Stomach (tissue), 8 donors: ENCODE measurements at regions not wholly inside any gene's neighbourhood (a gene's known extent, or its start where the extent isn't known, plus 50 kb on each side); places are given as distances from the start of the nearest gene placed in this dataset.

Experiments used
- DNase-seq, 2 donors: peaks; one replicate each; pipeline versions ENCODE4 v3.0.0 to v3.0.0-alpha.2; 2013 to 2019
- H3K27ac ChIP-seq, 5 donors: fragments of 200-600 bp in 4 of 5; sonication (generic) in 4 of 5; one replicate each; pipeline ENCODE4 v1.5.1; 2013 to 2019; ENCODE audit warnings: mild to moderate bottlenecking in 1 of 5, moderate library complexity in 1 of 5
- H3K27me3 ChIP-seq, 3 donors: fragments of 200-600 bp; sonication (generic); one replicate each; pipeline ENCODE4 v1.5.1; 2017 to 2019; ENCODE audit warnings: mixed run types in 1 of 3
- H3K36me3 ChIP-seq, 4 donors: fragments of 200-600 bp; sonication (generic); 1 replicate in 3 of 4; 2 replicates in 1 of 4; pipeline ENCODE4 v1.5.1; 2016 to 2019
- H3K4me1 ChIP-seq, 4 donors: fragments of 200-600 bp; sonication (generic); one replicate each; pipeline ENCODE4 v1.5.1; 2016 to 2019
- H3K4me3 ChIP-seq, 4 donors: fragments of 200-600 bp; sonication (generic) in 3 of 4; one replicate each; pipeline ENCODE4 v1.5.1; 2016 to 2019; ENCODE audit warnings: mild to moderate bottlenecking in 1 of 4
- H3K9me3 ChIP-seq, 4 donors: fragments of 200-600 bp; sonication (generic); one replicate each; pipeline ENCODE4 v1.5.1; 2016 to 2019
- EP300 ChIP-seq: sonication (generic); formaldehyde crosslinking; IDR thresholded peaks from one replicate; pipeline ENCODE4 v1.6.1; 2017; ENCODE audit warnings: antibody characterized with exemption
- POLR2A ChIP-seq, 4 donors: fragments of 450-650 bp; IDR thresholded peaks; one replicate each; pipeline ENCODE4 v1.6.1; 2016; ENCODE audit warnings: antibody characterized with exemption in 4 of 4, control low read depth in 2 of 4, mild to moderate bottlenecking in 1 of 4, moderate library complexity in 1 of 4
- POLR2AphosphoS5 ChIP-seq, 3 donors: sonication (generic); formaldehyde crosslinking; IDR thresholded peaks; one replicate each; pipeline ENCODE4 v1.6.1; 2016; ENCODE audit warnings: antibody characterized with exemption in 3 of 3
- WGBS, 5 donors: extraction: QIAGEN DNeasy Blood & Tissue Kit in 3 of 5; methylation state at CpG; one replicate each; pipeline versions ENCODE4 v1.1.5 to v1.1.7; 2013 to 2018; 5-methylcytosine and 5-hydroxymethylcytosine counted together
- intact Hi-C: fragments of 100-400 bp; cut with DNase I; formaldehyde crosslinking; loops from one replicate; pipeline ENCODE4 v1.15.1; 2023; ENCODE audit warnings: low total_unique reads
- TF ChIP-seq, protein P1 (sequence below), 7 experiments: fragments of 450-650 bp in 4 of 7; fragments of 200-600 bp in 3 of 7; sonication (generic) in 3 of 7; IDR thresholded peaks; one replicate each; pipeline ENCODE4 v1.5.1; 2016 to 2019; ENCODE audit warnings: antibody characterized with exemption in 7 of 7, control low read depth in 2 of 7, mild to moderate bottlenecking in 1 of 7
- donor health status: healthy with polysubstance abuse.
- donor health status: Bipolar disorder and iron deficiency.
- donor health status: healthy.

DNA sequence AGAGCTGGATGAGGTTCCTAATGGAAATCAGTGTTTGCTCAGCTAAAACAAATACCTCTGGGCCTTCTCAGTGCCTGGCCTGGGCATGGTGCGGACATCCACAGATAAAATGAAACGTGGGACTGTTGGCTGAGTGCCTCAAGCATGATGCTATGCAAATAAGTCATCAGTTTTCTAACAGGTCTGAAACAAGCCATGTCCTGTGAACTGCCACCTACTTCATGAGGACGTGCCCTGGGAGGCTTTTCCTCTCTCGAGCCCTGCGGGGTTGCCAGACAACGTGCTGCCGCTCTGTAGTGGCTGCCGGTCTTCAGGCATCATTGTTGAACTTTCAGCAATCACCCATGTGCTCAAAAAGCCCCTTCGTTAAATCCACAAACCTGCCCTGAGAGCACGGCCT lies 240.4 kb upstream of the IRX2 start:
- Histone ChIP-seq H3K4me1 (no peaks in the 10 kb centered on the region), H3K27me3 (peaks cover 0 to 12% (median 0%) of the 10 kb centered on the region in 3 donors), H3K4me3 (no peak overlapping the region), H3K27ac (no peak overlapping the region), H3K9me3 (no peaks in the 10 kb centered on the region), H3K36me3 (no peaks in the 10 kb centered on the region)
- intact Hi-C loops = no loop called here
- WGBS, 5 donors = 25 to 58% (median 39%) methylated on average over 10 of the region's 10 CpGs
- TF ChIP-seq, protein P1, sequence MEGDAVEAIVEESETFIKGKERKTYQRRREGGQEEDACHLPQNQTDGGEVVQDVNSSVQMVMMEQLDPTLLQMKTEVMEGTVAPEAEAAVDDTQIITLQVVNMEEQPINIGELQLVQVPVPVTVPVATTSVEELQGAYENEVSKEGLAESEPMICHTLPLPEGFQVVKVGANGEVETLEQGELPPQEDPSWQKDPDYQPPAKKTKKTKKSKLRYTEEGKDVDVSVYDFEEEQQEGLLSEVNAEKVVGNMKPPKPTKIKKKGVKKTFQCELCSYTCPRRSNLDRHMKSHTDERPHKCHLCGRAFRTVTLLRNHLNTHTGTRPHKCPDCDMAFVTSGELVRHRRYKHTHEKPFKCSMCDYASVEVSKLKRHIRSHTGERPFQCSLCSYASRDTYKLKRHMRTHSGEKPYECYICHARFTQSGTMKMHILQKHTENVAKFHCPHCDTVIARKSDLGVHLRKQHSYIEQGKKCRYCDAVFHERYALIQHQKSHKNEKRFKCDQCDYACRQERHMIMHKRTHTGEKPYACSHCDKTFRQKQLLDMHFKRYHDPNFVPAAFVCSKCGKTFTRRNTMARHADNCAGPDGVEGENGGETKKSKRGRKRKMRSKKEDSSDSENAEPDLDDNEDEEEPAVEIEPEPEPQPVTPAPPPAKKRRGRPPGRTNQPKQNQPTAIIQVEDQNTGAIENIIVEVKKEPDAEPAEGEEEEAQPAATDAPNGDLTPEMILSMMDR (IDR thresholded peaks at IDR 0.05) = no peak
- TF ChIP-seq POLR2A (IDR thresholded peaks at IDR 0.05) (no peak), POLR2AphosphoS5 (IDR thresholded peaks at IDR 0.05) (no peak), EP300 (no peak)
- peak; percentile 69 for DNase-seq

DNA sequence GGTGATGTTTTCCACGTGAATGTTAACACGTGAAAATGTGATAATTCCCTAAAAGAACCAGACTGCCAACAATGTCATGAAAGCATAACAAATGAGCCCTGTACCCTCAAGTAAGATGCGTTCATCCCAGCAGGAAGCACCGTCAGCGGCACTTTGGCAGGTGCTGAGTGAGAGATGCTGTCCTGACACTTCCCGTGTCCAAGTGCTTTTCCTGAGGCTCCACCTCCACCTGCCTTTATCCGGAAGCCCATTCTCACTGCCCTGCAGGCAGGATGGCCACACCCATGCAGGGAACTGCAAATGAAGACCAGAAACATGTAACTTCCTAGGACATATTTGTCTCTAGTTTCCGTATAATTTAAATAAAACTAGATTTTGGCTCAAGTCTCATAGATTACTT lies 238.0 kb upstream of the IRX2 start:
- 41 to 52% (median 47%) methylated on average over 8 of the region's 8 CpGs for WGBS, 5 donors
- Histone ChIP-seq H3K4me1 (no peaks in the 10 kb centered on the region), H3K36me3 (no peaks in the 10 kb centered on the region), H3K27me3 (no peaks in the 10 kb centered on the region), H3K4me3 (no peak overlapping the region), H3K27ac (no peak overlapping the region), H3K9me3 (no peaks in the 10 kb centered on the region)
- TF ChIP-seq EP300 (no peak), POLR2AphosphoS5 (IDR thresholded peaks at IDR 0.05) (no peak), POLR2A (IDR thresholded peaks at IDR 0.05) (no peak)
- TF ChIP-seq, protein P1 (IDR thresholded peaks at IDR 0.05) = no peak
- no peak for DNase-seq
- intact Hi-C loops = no loop called here

DNA sequence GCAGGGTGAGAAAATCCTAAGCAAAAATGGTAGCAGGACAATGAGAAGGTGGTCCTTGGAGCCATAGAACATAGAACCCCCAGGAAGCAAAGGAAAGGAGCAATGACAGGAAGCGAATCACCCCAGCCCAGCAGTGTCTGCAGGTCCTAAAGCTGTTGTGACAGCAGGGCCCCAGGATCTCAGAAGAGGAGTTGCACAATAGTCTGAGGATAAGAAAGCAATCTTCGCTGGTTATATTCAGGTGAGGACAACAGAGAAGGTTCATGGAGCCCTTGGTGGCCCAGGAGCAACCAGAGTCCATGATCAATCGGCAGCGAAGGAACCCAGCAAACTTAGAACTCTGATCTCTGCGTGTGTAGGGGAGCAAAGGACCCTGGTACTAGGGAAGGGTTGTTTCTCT lies 234.8 kb upstream of the IRX2 start:
- intact Hi-C loops = no loop called here

DNA sequence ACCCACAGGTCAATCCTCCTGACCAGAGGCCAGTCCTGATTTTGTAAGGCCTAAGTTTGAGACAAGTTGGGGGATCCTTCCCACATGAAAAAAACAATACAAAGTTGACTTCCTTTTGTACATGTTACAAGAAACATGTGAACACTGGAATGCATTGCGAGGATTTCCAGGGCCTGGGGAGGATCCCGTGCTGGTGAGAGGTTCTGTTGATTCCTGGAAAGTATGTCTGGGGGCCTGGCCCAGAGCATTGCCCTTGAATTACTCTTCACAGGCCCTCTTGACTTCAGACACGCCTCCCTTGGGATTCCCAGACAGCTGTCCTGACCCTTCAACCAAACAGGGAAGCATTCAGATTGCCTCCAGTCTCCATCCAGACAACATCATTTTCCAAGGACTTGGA lies 234.2 kb upstream of the IRX2 start:
- TF ChIP-seq, protein P1 (IDR thresholded peaks at IDR 0.05) = no peak
- TF ChIP-seq POLR2AphosphoS5 (IDR thresholded peaks at IDR 0.05) (no peak), EP300 (no peak), POLR2A (IDR thresholded peaks at IDR 0.05) (no peak)

More for the DNA sequence above, 234.8 kb upstream of the IRX2 start:
- Histone ChIP-seq H3K4me3 (no peak overlapping the region), H3K27me3 (no peaks in the 10 kb centered on the region), H3K4me1 (no peaks in the 10 kb centered on the region), H3K27ac (no peak overlapping the region), H3K9me3 (no peaks in the 10 kb centered on the region), H3K36me3 (no peaks in the 10 kb centered on the region)
- WGBS, 5 donors = 77 to 92% (median 86%) methylated on average over 5 of the region's 5 CpGs
- no peak for TF ChIP-seq POLR2AphosphoS5 (IDR thresholded peaks at IDR 0.05)
- TF ChIP-seq EP300 = no peak
- TF ChIP-seq, protein P1 (IDR thresholded peaks at IDR 0.05) = no peak
- TF ChIP-seq POLR2A (IDR thresholded peaks at IDR 0.05) = no peak
- no peak for DNase-seq

More for the DNA sequence above, 234.2 kb upstream of the IRX2 start:
- no peak overlapping the region for H3K4me3 ChIP-seq
- H3K27me3 ChIP-seq = no peaks in the 10 kb centered on the region
- no peak overlapping the region for H3K27ac ChIP-seq
- no peaks in the 10 kb centered on the region for H3K36me3 ChIP-seq
- intact Hi-C loops = no loop called here
- H3K4me1 ChIP-seq = no peaks in the 10 kb centered on the region
- H3K9me3 ChIP-seq = no peaks in the 10 kb centered on the region
- WGBS, 5 donors = 77 to 90% (median 83%) methylated on average over 3 of the region's 3 CpGs
- DNase-seq = no peak
